HFF-Myc (cell line): ENCODE measurements at regions not wholly inside any gene's neighbourhood (a gene's known extent, or its start where the extent isn't known, plus 50 kb on each side); places are given as distances from the start of the nearest gene placed in this dataset.

Experiments used
- DNase-seq: peaks from one replicate; pipeline ENCODE4 v3.0.0-alpha.2; 2011; ENCODE audit warnings: low read depth; ENCODE audit errors: extremely low read depth
- H3K4me3 ChIP-seq: replicated peaks from 2 replicates; pipeline ENCODE4 v1.5.1; 2011; ENCODE audit warnings: low read depth, mild to moderate bottlenecking, control low read depth, low read length
- CTCF ChIP-seq: IDR thresholded peaks from 2 replicates; pipeline ENCODE4 v1.5.1; 2012; ENCODE audit warnings: mild to moderate bottlenecking, low read depth, low read length, control low read depth; ENCODE audit errors: missing control alignments

DNA sequence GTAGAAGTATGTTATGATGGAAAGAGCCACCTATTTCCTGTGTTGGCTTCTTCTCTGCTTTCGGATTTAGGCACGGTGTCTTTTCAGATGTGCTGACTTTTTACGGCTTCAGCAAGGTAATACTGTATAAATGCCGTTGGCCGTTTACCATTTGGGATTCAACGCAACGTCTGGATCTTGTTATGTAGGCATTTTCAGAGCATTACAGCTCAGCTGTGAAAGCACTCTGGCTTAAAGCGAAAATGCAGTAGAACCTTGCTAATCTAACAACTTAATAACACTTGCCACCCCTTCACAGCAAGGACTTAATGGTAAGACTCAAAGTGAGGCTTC lies 229.9 kb downstream of the EFCAB11 start:
- no peak for TF ChIP-seq CTCF
- peak overlapping the region; percentile 29 for H3K4me3 ChIP-seq

DNA sequence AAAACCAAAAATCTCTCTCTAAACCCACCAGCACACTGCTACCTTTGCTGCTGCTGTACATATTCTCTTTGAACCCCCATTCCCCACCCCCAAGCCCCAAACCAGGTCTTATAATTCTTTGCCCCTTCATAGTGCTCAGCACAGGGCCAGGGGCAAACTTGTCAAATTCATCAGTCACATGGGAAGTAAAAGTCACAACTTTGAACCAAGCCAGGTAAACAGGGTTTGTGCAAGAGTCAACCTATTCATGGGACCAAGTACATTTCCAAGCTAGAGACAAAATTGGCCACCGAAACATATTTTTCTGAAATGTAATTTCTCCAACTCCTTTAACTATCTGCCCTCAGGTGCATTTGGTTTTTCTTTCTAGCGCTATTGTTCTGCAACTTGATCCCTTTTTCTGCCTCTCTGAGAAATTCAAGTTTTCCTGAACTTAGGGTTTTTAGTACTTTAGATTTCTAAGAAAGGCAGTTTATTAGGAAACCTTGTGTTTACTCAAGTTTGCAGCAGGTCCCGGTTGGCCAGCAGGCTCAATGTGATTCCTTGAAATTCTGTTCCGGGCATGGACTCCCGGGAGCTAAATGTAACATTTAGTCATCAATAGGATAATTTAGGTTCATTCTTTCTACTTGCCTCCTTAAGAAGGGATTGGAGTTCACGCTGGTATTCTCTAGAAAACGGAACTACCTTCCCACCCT lies 230.5 kb downstream of the EFCAB11 start:
- H3K4me3 ChIP-seq: peak overlapping the region; percentile 29
- no peak for TF ChIP-seq CTCF
- no peak for DNase-seq

More for the DNA sequence above, 229.9 kb downstream of the EFCAB11 start:
- no peak for DNase-seq

GRCh38 chr14:89721956-89722355 lies 232.6 kb downstream of the EFCAB11 start:
- H3K4me3 ChIP-seq: no peak overlapping the region
- no peak for TF ChIP-seq CTCF
- DNase-seq: no peak

- H3K4me3 ChIP-seq: no peak overlapping the region
- no peak for DNase-seq
- TF ChIP-seq CTCF: no peak
These were observed 233.5 kb downstream of the EFCAB11 start for GRCh38 chr14:89720741-89721729.

GRCh38 chr14:89720076-89720687 lies 234.3 kb downstream of the EFCAB11 start:
- no peak overlapping the region for H3K4me3 ChIP-seq
- TF ChIP-seq CTCF: no peak
- DNase-seq: no peak

DNA sequence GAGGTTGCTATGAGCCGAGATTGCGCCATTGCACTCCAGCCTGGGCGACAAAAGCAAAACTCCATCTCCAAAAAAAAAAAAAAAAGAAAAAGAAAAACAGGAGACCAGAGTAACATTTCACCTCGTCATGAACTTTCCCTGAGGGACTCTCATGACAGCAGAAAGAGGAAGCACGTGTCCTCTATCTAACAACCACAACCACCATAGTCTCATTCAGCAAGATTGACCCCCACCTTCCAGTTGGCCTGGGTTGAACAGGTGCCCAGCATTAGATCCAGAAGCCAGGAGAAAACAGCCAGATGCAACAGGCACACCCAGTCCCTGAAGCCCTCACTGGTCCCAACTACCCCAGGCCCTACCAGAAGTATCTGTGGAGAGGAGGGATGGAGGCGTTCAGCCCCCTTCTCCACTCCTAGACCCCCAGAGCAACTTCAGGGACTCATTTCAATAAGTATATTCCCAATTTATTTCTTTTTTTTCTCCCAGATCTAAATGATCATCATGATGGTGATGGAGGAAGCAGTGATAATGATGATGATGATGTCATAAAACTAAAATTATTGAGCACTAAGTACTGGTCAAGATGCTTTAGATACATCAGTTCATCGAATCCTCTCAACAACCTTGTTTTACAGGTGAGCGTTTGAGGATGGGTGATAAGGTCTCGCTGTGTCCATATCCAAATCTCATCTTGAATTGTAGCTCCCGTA lies 235.0 kb downstream of the EFCAB11 start:
- no peak for DNase-seq
- no peak for TF ChIP-seq CTCF
- H3K4me3 ChIP-seq: no peak overlapping the region
